ENCODE measurements at regions not wholly inside any gene's neighbourhood (a gene's known extent, or its start where the extent isn't known, plus 50 kb on each side); places are given as distances from the start of the nearest gene placed in this dataset.

DNA sequence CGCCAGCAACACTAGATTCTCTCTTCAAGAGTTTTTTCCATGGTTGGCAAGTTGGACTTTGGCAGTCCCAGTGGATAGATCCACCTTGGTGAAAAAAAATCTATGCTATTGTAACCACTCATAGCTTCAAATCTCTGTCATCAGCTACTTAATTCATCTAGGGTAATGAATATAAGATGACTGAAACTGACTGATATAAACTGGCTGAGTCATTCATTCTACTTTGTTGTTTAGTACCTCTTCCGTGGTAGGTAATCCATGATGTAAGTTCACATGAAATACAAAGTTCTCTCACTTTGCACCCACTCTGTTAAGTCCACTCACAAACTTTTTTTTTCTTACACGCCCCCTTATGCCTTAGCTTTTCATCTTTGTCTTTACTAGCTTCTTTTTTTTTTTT, 1381.5 kb downstream of the SLITRK5 start:
- no peak for TF ChIP-seq POLR2A (IDR thresholded peaks at IDR 0.05)
- TF ChIP-seq, protein P1, sequence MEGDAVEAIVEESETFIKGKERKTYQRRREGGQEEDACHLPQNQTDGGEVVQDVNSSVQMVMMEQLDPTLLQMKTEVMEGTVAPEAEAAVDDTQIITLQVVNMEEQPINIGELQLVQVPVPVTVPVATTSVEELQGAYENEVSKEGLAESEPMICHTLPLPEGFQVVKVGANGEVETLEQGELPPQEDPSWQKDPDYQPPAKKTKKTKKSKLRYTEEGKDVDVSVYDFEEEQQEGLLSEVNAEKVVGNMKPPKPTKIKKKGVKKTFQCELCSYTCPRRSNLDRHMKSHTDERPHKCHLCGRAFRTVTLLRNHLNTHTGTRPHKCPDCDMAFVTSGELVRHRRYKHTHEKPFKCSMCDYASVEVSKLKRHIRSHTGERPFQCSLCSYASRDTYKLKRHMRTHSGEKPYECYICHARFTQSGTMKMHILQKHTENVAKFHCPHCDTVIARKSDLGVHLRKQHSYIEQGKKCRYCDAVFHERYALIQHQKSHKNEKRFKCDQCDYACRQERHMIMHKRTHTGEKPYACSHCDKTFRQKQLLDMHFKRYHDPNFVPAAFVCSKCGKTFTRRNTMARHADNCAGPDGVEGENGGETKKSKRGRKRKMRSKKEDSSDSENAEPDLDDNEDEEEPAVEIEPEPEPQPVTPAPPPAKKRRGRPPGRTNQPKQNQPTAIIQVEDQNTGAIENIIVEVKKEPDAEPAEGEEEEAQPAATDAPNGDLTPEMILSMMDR (IDR thresholded peaks at IDR 0.05), result no peak

Measured in esophagus squamous epithelium (tissue), 4 donors.